NCI-H1092 (cell line): ENCODE measurements at regions not wholly inside any gene's neighbourhood (a gene's known extent, or its start where the extent isn't known, plus 50 kb on each side); places are given as distances from the start of the nearest gene placed in this dataset.
"Not testable (repeated sequence)": the region's sequence is repeated elsewhere in the genome, so short reads cannot be mapped to it uniquely, and the experiment has no call there.

Experiments used
- DNase-seq: peaks from one replicate; lab custom pipeline; 2025; lab: John Stamatoyannopoulos, UW

GRCh38 chr6:135555550-135555949, 58.0 kb upstream of the AHI1 start:
- no peak for DNase-seq

- DNase-seq, result no peak
Measured at GRCh38 chr6:135557582-135557981, 60.0 kb upstream of the AHI1 start.

GRCh38 chr6:135565605-135566004, 68.1 kb upstream of the AHI1 start:
- not testable (repeated sequence) for DNase-seq

GRCh38 chr6:135566311-135567068, 69.0 kb upstream of the AHI1 start:
- DNase-seq, result no peak

- no peak for DNase-seq
Measured at GRCh38 chr6:135567375-135568083, 70.0 kb upstream of the AHI1 start.

GRCh38 chr6:135568379-135568778, 70.8 kb upstream of the AHI1 start:
- DNase-seq, result no peak

GRCh38 chr6:135572051-135572450, 74.5 kb upstream of the AHI1 start:
- no peak for DNase-seq

- DNase-seq, result no peak
Measured at GRCh38 chr6:135575629-135576028, 78.1 kb upstream of the AHI1 start.

- peak; percentile 60 for DNase-seq
Measured at GRCh38 chr6:135576055-135576454, 78.5 kb upstream of the AHI1 start.

- no peak for DNase-seq
Measured at GRCh38 chr6:135577059-135577538, 79.6 kb upstream of the AHI1 start.

GRCh38 chr6:135578976-135579375, 81.4 kb upstream of the AHI1 start:
- no peak for DNase-seq

- DNase-seq, result no peak
Measured at GRCh38 chr6:135581211-135581610, 83.7 kb upstream of the AHI1 start.

- no peak for DNase-seq
Measured at GRCh38 chr6:135583256-135583761, 85.8 kb upstream of the AHI1 start.

- no peak for DNase-seq
Measured at GRCh38 chr6:135586388-135586787, 88.8 kb upstream of the AHI1 start.

- DNase-seq, result no peak
Measured at GRCh38 chr6:135586844-135587243, 89.3 kb upstream of the AHI1 start.

GRCh38 chr6:135592276-135592675, 94.7 kb upstream of the AHI1 start:
- DNase-seq, result no peak

GRCh38 chr6:135594000-135594399, 96.5 kb upstream of the AHI1 start:
- no peak for DNase-seq

- peak; percentile 90 for DNase-seq
Measured at GRCh38 chr6:135600086-135600702, 102.7 kb upstream of the AHI1 start.

GRCh38 chr6:135600931-135601330, 103.4 kb upstream of the AHI1 start:
- no peak for DNase-seq

- DNase-seq, result no peak
Measured at GRCh38 chr6:135601857-135602256, 104.3 kb upstream of the AHI1 start.

- DNase-seq, result no peak
Measured at GRCh38 chr6:135603249-135603648, 105.7 kb upstream of the AHI1 start.

GRCh38 chr6:135604035-135604860, 106.7 kb upstream of the AHI1 start:
- no peak for DNase-seq
